Coronary artery (tissue), 2 donors: ENCODE measurements at regions not wholly inside any gene's neighbourhood (a gene's known extent, or its start where the extent isn't known, plus 50 kb on each side); places are given as distances from the start of the nearest gene placed in this dataset.

ENCODE experiments used
- DNase-seq: peaks from one replicate; pipeline ENCODE4 v3.0.0-alpha.2; 2017; ENCODE audit warnings: low spot score
- H3K27ac ChIP-seq, 2 donors: fragments of 200-600 bp; sonication (generic); one replicate each; pipeline ENCODE4 v1.5.1; 2016 to 2019
- H3K4me3 ChIP-seq: fragments of 200-600 bp; sonication (generic); 2 replicates; pipeline ENCODE4 v1.5.1; 2016; ENCODE audit warnings: mild to moderate bottlenecking, moderate library complexity
- TF ChIP-seq, protein P1 (sequence below): fragments of 200-600 bp; sonication (generic); IDR thresholded peaks from one replicate; pipeline ENCODE4 v1.5.1; 2019; ENCODE audit warnings: antibody characterized with exemption

DNA sequence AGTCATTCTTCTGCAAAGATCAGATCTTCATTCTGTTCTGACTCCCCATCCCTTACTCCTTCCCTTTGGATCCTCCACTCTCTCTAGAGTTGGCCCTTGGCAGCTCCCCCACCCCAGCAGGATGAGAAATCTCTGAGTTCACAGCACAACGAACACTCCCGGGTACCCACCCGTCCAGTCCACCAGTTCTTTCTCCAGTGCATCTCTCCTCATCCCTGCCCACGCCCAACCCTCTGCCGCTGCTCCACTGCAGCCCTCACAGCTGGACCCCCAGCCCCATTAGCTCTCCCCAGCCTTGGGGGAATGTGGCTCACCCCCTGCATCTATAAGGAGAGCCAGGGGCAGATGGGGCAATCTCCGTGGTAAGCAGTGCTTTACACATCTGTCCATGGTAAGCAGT, 125.7 kb downstream of the MATN1 start:
- H3K4me3 ChIP-seq, result no peak overlapping the region
- DNase-seq, result peak; percentile 62
- TF ChIP-seq, protein P1, sequence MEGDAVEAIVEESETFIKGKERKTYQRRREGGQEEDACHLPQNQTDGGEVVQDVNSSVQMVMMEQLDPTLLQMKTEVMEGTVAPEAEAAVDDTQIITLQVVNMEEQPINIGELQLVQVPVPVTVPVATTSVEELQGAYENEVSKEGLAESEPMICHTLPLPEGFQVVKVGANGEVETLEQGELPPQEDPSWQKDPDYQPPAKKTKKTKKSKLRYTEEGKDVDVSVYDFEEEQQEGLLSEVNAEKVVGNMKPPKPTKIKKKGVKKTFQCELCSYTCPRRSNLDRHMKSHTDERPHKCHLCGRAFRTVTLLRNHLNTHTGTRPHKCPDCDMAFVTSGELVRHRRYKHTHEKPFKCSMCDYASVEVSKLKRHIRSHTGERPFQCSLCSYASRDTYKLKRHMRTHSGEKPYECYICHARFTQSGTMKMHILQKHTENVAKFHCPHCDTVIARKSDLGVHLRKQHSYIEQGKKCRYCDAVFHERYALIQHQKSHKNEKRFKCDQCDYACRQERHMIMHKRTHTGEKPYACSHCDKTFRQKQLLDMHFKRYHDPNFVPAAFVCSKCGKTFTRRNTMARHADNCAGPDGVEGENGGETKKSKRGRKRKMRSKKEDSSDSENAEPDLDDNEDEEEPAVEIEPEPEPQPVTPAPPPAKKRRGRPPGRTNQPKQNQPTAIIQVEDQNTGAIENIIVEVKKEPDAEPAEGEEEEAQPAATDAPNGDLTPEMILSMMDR, result no peak
- H3K27ac ChIP-seq, result no peak overlapping the region

- no peak overlapping the region for H3K27ac ChIP-seq
- H3K4me3 ChIP-seq, result no peak overlapping the region
- TF ChIP-seq, protein P1, result no peak
- peak; percentile 41 for DNase-seq
Observed at GRCh38 chr1:30596891-30597290, 126.5 kb downstream of the MATN1 start.

DNA sequence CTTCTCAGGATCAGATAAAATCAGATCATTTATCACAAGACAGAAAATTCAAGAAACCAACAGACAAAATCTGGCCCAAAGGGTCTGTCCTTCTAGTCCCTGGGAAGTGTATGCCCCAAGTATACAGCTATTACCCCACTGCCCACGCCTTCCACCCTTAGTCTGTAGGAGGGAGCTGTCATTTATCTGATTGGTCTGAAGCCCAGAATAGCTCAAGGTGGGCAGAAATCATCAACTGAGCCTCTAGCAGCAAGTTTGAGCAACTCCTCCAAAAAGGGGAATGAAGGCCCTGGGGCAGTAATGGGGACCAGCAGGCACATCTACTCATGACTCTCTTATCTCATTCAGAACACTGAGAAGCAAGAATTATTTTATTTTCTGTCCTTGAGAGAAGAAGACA, 126.9 kb downstream of the MATN1 start:
- Histone ChIP-seq H3K4me3 (no peak overlapping the region), H3K27ac (no peak overlapping the region)
- TF ChIP-seq, protein P1, result no peak
- peak; percentile 17 for DNase-seq

DNA sequence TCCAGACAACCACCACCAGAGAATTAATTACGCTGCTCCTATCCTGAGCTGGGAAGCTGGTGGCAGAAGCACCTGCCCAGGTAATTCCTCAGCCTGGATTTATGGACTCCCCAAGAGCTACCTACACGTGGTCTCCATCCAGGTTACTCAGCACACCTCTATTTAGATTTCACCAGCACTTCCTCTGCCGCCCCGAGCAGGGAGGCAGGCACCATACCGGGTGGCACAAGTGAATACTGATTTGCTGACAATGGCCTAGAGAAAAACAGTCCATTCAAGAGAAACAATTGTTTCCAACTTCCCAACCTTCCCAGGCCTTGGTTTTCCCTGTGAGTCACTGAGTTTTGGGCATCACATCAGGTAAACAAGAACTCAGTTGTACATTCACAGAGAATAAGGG, 134.3 kb downstream of the MATN1 start:
- DNase-seq, result no peak
- TF ChIP-seq, protein P1, result no peak
- Histone ChIP-seq H3K27ac (no peak overlapping the region), H3K4me3 (no peak overlapping the region)

DNA sequence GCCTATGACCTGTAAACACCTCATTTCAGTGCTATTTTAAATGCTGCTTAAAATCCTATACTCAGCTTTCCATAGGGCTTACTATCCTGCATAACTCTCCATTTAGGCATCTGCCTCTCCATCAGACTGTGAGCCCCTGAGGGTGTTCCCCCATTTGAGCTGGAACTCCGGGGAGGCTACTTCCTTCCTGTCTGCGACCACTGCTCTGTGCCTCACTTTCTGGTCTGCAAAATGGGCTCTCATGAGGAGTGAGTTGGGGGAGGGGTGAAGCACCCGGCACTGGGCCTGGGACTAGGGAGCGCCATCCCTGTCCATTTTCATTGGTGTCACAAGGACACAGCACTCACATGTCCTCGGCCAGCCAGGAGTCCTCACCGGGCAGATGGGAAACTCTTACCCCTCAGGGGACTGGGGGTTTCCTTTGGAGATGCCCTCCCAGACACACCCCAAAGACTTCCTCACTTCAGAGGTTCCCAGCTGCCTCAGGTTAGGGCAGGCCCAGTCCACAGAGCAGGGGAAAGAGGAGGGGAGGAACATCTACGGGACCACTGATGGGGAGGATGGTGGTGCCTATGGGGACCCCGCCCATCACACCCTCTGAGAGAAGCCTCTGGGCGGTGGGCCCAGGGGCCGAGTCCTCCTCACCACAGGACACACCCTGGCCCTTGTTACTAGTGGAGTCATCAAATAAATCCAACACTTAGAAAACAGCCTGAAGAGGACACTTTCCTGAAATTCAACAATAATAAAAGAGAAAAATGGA, 134.9 kb downstream of the MATN1 start:
- TF ChIP-seq, protein P1, result no peak
- DNase-seq, result no peak
- H3K4me3 ChIP-seq, result no peak overlapping the region
- H3K27ac ChIP-seq, result no peak overlapping the region

- Histone ChIP-seq H3K4me3 (no peak overlapping the region), H3K27ac (no peak overlapping the region)
- no peak for DNase-seq
- TF ChIP-seq, protein P1, result no peak
Observed at GRCh38 chr1:30586671-30587070, 136.7 kb downstream of the MATN1 start.

- TF ChIP-seq, protein P1, result no peak
Observed at GRCh38 chr1:30579580-30579979, 143.8 kb downstream of the MATN1 start.

More at GRCh38 chr1:30579580-30579979, 143.8 kb downstream of the MATN1 start:
- Histone ChIP-seq H3K27ac (no peak overlapping the region), H3K4me3 (no peak overlapping the region)
- no peak for DNase-seq
